Right ventricle myocardium superior (tissue), 1 donor: ENCODE measurements at regions not wholly inside any gene's neighbourhood (a gene's known extent, or its start where the extent isn't known, plus 50 kb on each side); places are given as distances from the start of the nearest gene placed in this dataset.
"Not testable (repeated sequence)": the region's sequence is repeated elsewhere in the genome, so short reads cannot be mapped to it uniquely, and the experiment has no call there.

Source experiments
- ATAC-seq: fragments of 200-7000 bp; cut with Tn5 transposase; one replicate; pipeline ENCODE4 v1.9.1; 2020; ENCODE audit warnings: mild to moderate bottlenecking; ENCODE audit not compliant: poor library complexity
- DNase-seq: peaks from one replicate; pipeline ENCODE4 v3.0.0-alpha.2; 2020
- intact Hi-C: fragments of 100-400 bp; cut with DNase I; formaldehyde crosslinking; loops from one replicate; pipeline ENCODE4 v1.11.2; 2022
- donor health status: DM: no; HTN: yes; CAD: no; lungs with severe emphysema.

GRCh38 chr15:87698467-87698866 is 558.1 kb downstream of the NTRK3 start:
- DNase-seq, ATAC-seq, intact Hi-C loops: not testable (repeated sequence)

GRCh38 chr15:87689716-87690115 is 566.8 kb downstream of the NTRK3 start:
- ATAC-seq (no peak), DNase-seq (no peak)
- intact Hi-C loops = no loop called here

GRCh38 chr15:87687523-87687870 is 569.0 kb downstream of the NTRK3 start:
- intact Hi-C loops = no loop called here
- DNase-seq (no peak), ATAC-seq (no peak)

GRCh38 chr15:87686841-87687522 is 569.6 kb downstream of the NTRK3 start:
- ATAC-seq (no peak), DNase-seq (no peak)
- intact Hi-C loops = no loop called here

- intact Hi-C loops = no loop called here
- ATAC-seq = no peak
- no peak for DNase-seq
Measured at GRCh38 chr15:87686339-87686738, 570.2 kb downstream of the NTRK3 start.

GRCh38 chr15:87682527-87682926 is 574.0 kb downstream of the NTRK3 start:
- DNase-seq (no peak), ATAC-seq (no peak)

GRCh38 chr15:87681104-87681503 is 575.4 kb downstream of the NTRK3 start:
- DNase-seq (no peak), ATAC-seq (peak; percentile 34)
- intact Hi-C loops = no loop called here

More at GRCh38 chr15:87682527-87682926, 574.0 kb downstream of the NTRK3 start:
- intact Hi-C loops = no loop called here

GRCh38 chr15:87680208-87680607 is 576.3 kb downstream of the NTRK3 start:
- intact Hi-C loops = no loop called here
- DNase-seq (no peak), ATAC-seq (peak; percentile 76)

- DNase-seq = no peak
- intact Hi-C loops = loop anchor here (10.0 kb wide), 1 partner anchor 570 kb away; no protein-coding TSS in a partner anchor
Measured at GRCh38 chr15:87675271-87675670, 581.3 kb downstream of the NTRK3 start.

GRCh38 chr15:87672309-87673288 is 583.9 kb downstream of the NTRK3 start:
- intact Hi-C loops = loop anchor here (10.0 kb wide), 1 partner anchor 572 kb away; no protein-coding TSS in a partner anchor
- no peak for DNase-seq

More at GRCh38 chr15:87675271-87675670, 581.3 kb downstream of the NTRK3 start:
- ATAC-seq = no peak

GRCh38 chr15:87671289-87671688 is 585.2 kb downstream of the NTRK3 start:
- DNase-seq (no peak), ATAC-seq (no peak)
- intact Hi-C loops = loop anchor here (10.0 kb wide), 1 partner anchor 574 kb away; no protein-coding TSS in a partner anchor

More at GRCh38 chr15:87672309-87673288, 583.9 kb downstream of the NTRK3 start:
- peak; percentile 56 for ATAC-seq

- intact Hi-C loops = loop anchor here (10.0 kb wide), 1 partner anchor 575 kb away; no protein-coding TSS in a partner anchor
- no peak for DNase-seq
Measured at GRCh38 chr15:87669846-87670245, 586.7 kb downstream of the NTRK3 start.

GRCh38 chr15:87668768-87669564 is 587.6 kb downstream of the NTRK3 start:
- ATAC-seq, DNase-seq, intact Hi-C loops: not testable (repeated sequence)

More at GRCh38 chr15:87669846-87670245, 586.7 kb downstream of the NTRK3 start:
- ATAC-seq = no peak

- no peak for DNase-seq
- ATAC-seq = no peak
- intact Hi-C loops = no loop called here
Measured at GRCh38 chr15:87667643-87668042, 588.9 kb downstream of the NTRK3 start.

GRCh38 chr15:87662575-87662974 is 594.0 kb downstream of the NTRK3 start:
- intact Hi-C loops = no loop called here
- no peak for ATAC-seq
- no peak for DNase-seq

GRCh38 chr15:87661454-87662355 is 594.8 kb downstream of the NTRK3 start:
- intact Hi-C loops = no loop called here
- ATAC-seq = no peak

GRCh38 chr15:87660251-87661129 is 596.0 kb downstream of the NTRK3 start:
- intact Hi-C loops = no loop called here
- ATAC-seq = no peak

More at GRCh38 chr15:87661454-87662355, 594.8 kb downstream of the NTRK3 start:
- DNase-seq = no peak

More at GRCh38 chr15:87660251-87661129, 596.0 kb downstream of the NTRK3 start:
- DNase-seq = no peak
